Prostate gland (tissue), 2 donors: ENCODE measurements at regions not wholly inside any gene's neighbourhood (a gene's known extent, or its start where the extent isn't known, plus 50 kb on each side); places are given as distances from the start of the nearest gene placed in this dataset.

Source experiments
- POLR2A ChIP-seq: fragments of 450-650 bp; IDR thresholded peaks from one replicate; pipeline ENCODE4 v1.6.1; 2016; ENCODE audit warnings: antibody characterized with exemption, mild to moderate bottlenecking
- TF ChIP-seq, protein P1 (sequence below), 4 experiments: fragments of 200-600 bp in 2 of 4; fragments of 450-650 bp in 2 of 4; sonication (generic) in 2 of 4; IDR thresholded peaks; 1 replicate in 3 of 4; 2 replicates in 1 of 4; pipeline ENCODE4 v1.5.1; 2016 to 2019; ENCODE audit warnings: antibody characterized with exemption in 4 of 4, mild to moderate bottlenecking in 2 of 4, moderate library complexity in 2 of 4

DNA sequence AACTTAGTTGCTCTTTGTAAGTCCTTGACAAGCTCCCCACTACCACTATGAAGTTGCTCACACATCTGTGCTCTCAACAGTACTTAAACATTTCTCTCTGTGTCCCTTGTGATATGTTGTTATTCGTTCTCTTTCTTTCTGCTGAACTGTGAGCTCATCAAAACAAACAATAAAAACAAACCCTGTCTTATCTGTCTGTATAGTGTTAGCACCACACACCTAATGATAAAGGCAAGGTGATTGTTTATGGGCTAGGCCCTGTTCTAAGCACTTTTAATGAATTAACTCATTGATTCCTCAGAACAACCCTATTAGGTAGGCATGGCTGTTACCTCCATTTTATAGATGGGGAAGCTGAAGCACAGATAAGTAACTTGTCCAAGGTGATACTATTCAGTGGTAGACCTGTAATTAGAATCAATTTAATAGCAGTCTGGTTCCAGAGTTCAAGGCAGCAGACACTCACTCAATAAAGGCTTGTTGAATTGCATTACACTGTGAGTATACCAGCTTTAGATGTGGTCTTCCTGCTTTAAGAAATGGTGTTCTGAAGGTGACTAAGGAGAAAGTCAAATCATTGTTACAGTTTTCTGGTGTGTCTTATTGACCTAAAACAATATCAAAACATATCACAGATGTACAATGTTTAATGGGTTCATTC is 153.6 kb upstream of the ELL2 start:
- TF ChIP-seq, protein P1, sequence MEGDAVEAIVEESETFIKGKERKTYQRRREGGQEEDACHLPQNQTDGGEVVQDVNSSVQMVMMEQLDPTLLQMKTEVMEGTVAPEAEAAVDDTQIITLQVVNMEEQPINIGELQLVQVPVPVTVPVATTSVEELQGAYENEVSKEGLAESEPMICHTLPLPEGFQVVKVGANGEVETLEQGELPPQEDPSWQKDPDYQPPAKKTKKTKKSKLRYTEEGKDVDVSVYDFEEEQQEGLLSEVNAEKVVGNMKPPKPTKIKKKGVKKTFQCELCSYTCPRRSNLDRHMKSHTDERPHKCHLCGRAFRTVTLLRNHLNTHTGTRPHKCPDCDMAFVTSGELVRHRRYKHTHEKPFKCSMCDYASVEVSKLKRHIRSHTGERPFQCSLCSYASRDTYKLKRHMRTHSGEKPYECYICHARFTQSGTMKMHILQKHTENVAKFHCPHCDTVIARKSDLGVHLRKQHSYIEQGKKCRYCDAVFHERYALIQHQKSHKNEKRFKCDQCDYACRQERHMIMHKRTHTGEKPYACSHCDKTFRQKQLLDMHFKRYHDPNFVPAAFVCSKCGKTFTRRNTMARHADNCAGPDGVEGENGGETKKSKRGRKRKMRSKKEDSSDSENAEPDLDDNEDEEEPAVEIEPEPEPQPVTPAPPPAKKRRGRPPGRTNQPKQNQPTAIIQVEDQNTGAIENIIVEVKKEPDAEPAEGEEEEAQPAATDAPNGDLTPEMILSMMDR (IDR thresholded peaks at IDR 0.05) = no peak
- TF ChIP-seq POLR2A = no peak
